ENCODE measurements at regions not wholly inside any gene's neighbourhood (a gene's known extent, or its start where the extent isn't known, plus 50 kb on each side); places are given as distances from the start of the nearest gene placed in this dataset.

DNA sequence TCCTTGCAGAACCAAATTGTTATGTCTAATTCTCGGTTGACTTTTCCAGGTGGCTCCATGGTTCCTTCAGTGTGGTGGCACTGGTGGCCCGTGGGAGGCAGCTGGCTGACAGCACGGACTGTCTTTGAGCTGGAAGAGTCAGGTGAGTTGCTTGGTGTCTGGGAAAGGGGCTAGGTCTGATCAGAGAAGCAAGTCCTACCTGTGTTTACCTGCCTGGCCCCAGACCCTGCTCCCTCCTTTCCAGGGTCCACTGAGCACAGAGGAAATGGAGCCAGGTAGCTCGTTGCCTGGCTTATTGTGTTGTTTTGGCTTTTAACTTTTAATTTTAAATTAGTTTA is 111.8 kb downstream of the BANF2 start (continued):
- TF ChIP-seq, protein P1, sequence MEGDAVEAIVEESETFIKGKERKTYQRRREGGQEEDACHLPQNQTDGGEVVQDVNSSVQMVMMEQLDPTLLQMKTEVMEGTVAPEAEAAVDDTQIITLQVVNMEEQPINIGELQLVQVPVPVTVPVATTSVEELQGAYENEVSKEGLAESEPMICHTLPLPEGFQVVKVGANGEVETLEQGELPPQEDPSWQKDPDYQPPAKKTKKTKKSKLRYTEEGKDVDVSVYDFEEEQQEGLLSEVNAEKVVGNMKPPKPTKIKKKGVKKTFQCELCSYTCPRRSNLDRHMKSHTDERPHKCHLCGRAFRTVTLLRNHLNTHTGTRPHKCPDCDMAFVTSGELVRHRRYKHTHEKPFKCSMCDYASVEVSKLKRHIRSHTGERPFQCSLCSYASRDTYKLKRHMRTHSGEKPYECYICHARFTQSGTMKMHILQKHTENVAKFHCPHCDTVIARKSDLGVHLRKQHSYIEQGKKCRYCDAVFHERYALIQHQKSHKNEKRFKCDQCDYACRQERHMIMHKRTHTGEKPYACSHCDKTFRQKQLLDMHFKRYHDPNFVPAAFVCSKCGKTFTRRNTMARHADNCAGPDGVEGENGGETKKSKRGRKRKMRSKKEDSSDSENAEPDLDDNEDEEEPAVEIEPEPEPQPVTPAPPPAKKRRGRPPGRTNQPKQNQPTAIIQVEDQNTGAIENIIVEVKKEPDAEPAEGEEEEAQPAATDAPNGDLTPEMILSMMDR (IDR thresholded peaks at IDR 0.05; ENCODE audit: control extremely low read depth in 1 of 3, insufficient read depth in 1 of 3, low read depth in 1 of 3, low read length in 3 of 3): no peak
- no peak for TF ChIP-seq TCF12 (IDR thresholded peaks at IDR 0.05; ENCODE audit: low read depth, low read length)
- TF ChIP-seq RFX5 (IDR thresholded peaks at IDR 0.05; ENCODE audit: borderline replicate concordance, low read depth, low read length): no peak
- TF ChIP-seq, protein P2, sequence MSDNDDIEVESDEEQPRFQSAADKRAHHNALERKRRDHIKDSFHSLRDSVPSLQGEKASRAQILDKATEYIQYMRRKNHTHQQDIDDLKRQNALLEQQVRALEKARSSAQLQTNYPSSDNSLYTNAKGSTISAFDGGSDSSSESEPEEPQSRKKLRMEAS (IDR thresholded peaks at IDR 0.05): no peak
- TF ChIP-seq CREB1 (IDR thresholded peaks at IDR 0.05): no peak

All from H1 (cell line).